Endothelial cell of umbilical vein (primary cell): ENCODE measurements at regions not wholly inside any gene's neighbourhood (a gene's known extent, or its start where the extent isn't known, plus 50 kb on each side); places are given as distances from the start of the nearest gene placed in this dataset.

ENCODE experiments used
- CTCF ChIP-seq, 2 donors: IDR thresholded peaks; 1 replicate in 1 of 2; 2 replicates in 1 of 2; pipeline ENCODE4 v1.5.1; 2011; ENCODE audit warnings: low read length in 2 of 2, mild to moderate bottlenecking in 2 of 2, moderate library complexity in 2 of 2, control low read depth in 1 of 2, inconsistent platforms in 1 of 2, low read depth in 1 of 2; ENCODE audit not compliant: insufficient read depth in 1 of 2; ENCODE audit errors: extremely low read depth in 1 of 2
- EZH2 ChIP-seq: IDR thresholded peaks from 2 replicates; pipeline ENCODE4 v1.6.1; 2012; ENCODE audit warnings: borderline replicate concordance, low read depth, mild to moderate bottlenecking, moderate library complexity, low read length, inconsistent platforms; ENCODE audit not compliant: severe bottlenecking
- FOS ChIP-seq: IDR thresholded peaks from 2 replicates; pipeline ENCODE4 v1.6.1; 2011; ENCODE audit warnings: mild to moderate bottlenecking, low read length, moderate library complexity, borderline replicate concordance; ENCODE audit not compliant: insufficient read depth
- JUN ChIP-seq: IDR thresholded peaks from 2 replicates; pipeline ENCODE4 v1.6.1; 2011; ENCODE audit warnings: borderline replicate concordance, low read depth; ENCODE audit not compliant: insufficient read length, insufficient read depth
- MYC ChIP-seq: IDR thresholded peaks from one replicate; pipeline ENCODE4 v1.6.1; 2011; ENCODE audit warnings: mild to moderate bottlenecking, low read depth, low read length
- POLR2A ChIP-seq: IDR thresholded peaks from 2 replicates; pipeline ENCODE4 v1.6.1; 2012; ENCODE audit warnings: low read depth, mild to moderate bottlenecking, control low read depth, low read length
- POLR2AphosphoS5 ChIP-seq: IDR thresholded peaks from 2 replicates; pipeline ENCODE4 v1.6.1; 2012; ENCODE audit warnings: low read depth, mild to moderate bottlenecking, control low read depth, low read length, moderate library complexity; ENCODE audit not compliant: insufficient read depth

GRCh38 chr18:43572163-43572562 is 294.9 kb upstream of the SYT4 start:
- TF ChIP-seq JUN (no peak), CTCF (IDR thresholded peaks at IDR 0.05; ENCODE audit: extremely low read depth in 1 of 2, insufficient read depth in 1 of 2, low read depth in 1 of 2, low read length in 2 of 2) (no peak), POLR2A (no peak), POLR2AphosphoS5 (no peak), MYC (no peak), EZH2 (no peak), FOS (no peak)
